Transverse colon (tissue), 3 donors: ENCODE measurements at regions not wholly inside any gene's neighbourhood (a gene's known extent, or its start where the extent isn't known, plus 50 kb on each side); places are given as distances from the start of the nearest gene placed in this dataset.

Experiments
- CTCF ChIP-seq, 5 experiments: fragments of 200-600 bp in 3 of 5; fragments of 450-650 bp in 2 of 5; sonication (generic) in 3 of 5; IDR thresholded peaks; 1 replicate in 2 of 5; 2 replicates in 3 of 5; pipeline ENCODE4 v1.5.1; 2016 to 2017; ENCODE audit warnings: antibody characterized with exemption in 5 of 5, inconsistent platforms in 3 of 5, mild to moderate bottlenecking in 2 of 5, moderate library complexity in 1 of 5
- EP300 ChIP-seq: sonication (generic); formaldehyde crosslinking; IDR thresholded peaks from one replicate; pipeline ENCODE4 v1.6.1; 2017; ENCODE audit warnings: antibody characterized with exemption, low read depth

- TF ChIP-seq EP300 = no peak
- TF ChIP-seq CTCF (IDR thresholded peaks at IDR 0.05) = no peak
Observed at GRCh38 chr13:78383071-78383484, 220.3 kb downstream of the POU4F1 start.
